ENCODE measurements at regions not wholly inside any gene's neighbourhood (a gene's known extent, or its start where the extent isn't known, plus 50 kb on each side); places are given as distances from the start of the nearest gene placed in this dataset.

DNA sequence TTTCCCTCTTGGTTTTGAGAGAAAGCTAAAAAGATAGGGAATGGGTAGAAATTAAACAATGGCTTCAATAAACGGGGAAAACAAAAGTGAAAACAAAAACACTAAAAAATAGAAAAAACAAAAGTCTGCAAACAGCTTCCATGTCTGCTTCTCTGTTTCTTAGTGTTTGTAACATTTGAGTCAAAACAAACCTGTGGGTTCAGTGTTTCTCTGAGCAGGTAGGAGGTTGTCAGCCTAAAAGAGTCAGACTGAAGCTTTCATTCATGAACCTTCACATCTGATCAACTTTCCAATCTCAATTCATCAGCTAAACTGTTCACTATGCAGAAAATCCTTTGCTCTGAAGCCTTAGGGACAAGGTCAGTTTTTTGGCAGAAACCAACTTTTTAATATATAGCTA is 102.5 kb upstream of the ADAMTS16 start:
- TF ChIP-seq, protein P1, sequence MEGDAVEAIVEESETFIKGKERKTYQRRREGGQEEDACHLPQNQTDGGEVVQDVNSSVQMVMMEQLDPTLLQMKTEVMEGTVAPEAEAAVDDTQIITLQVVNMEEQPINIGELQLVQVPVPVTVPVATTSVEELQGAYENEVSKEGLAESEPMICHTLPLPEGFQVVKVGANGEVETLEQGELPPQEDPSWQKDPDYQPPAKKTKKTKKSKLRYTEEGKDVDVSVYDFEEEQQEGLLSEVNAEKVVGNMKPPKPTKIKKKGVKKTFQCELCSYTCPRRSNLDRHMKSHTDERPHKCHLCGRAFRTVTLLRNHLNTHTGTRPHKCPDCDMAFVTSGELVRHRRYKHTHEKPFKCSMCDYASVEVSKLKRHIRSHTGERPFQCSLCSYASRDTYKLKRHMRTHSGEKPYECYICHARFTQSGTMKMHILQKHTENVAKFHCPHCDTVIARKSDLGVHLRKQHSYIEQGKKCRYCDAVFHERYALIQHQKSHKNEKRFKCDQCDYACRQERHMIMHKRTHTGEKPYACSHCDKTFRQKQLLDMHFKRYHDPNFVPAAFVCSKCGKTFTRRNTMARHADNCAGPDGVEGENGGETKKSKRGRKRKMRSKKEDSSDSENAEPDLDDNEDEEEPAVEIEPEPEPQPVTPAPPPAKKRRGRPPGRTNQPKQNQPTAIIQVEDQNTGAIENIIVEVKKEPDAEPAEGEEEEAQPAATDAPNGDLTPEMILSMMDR (conservative IDR thresholded peaks at IDR 0.05; ENCODE audit: low read depth in 2 of 2): no peak
- TF ChIP-seq, protein P2, sequence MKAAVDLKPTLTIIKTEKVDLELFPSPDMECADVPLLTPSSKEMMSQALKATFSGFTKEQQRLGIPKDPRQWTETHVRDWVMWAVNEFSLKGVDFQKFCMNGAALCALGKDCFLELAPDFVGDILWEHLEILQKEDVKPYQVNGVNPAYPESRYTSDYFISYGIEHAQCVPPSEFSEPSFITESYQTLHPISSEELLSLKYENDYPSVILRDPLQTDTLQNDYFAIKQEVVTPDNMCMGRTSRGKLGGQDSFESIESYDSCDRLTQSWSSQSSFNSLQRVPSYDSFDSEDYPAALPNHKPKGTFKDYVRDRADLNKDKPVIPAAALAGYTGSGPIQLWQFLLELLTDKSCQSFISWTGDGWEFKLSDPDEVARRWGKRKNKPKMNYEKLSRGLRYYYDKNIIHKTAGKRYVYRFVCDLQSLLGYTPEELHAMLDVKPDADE (IDR thresholded peaks at IDR 0.05): no peak
- no peak for TF ChIP-seq EZH2 (IDR thresholded peaks at IDR 0.05; ENCODE audit: low read depth, unreplicated experiment)

Data from GM23338 (cell line).